A673 (cell line): ENCODE measurements at regions not wholly inside any gene's neighbourhood (a gene's known extent, or its start where the extent isn't known, plus 50 kb on each side); places are given as distances from the start of the nearest gene placed in this dataset.

Experiments used
- BruUV-seq: library from RNA; stranded (reverse); fragments of 400-500 nt; replicated peaks from 2 replicates; lab custom pipeline; 2021; lab: Mats Ljungman, UMichigan
- CTCF ChIA-PET: fragments of 300-600 bp; sonication (Branson Sonifier 250); formaldehyde crosslinking; loops from one replicate; lab custom pipeline; 2022; ENCODE audit warnings: antibody characterized with exemption; lab: Charles Lee
- POLR2A ChIA-PET: fragments of 300-600 bp; sonication (Branson Sonifier 250); formaldehyde crosslinking; loops from one replicate; lab custom pipeline; 2022; ENCODE audit warnings: antibody characterized with exemption; ENCODE audit not compliant: low non-redundant PET; lab: Charles Lee
- DNase-seq: peaks from one replicate; pipeline ENCODE4 v3.0.0-alpha.2; 2015; ENCODE audit warnings: low spot score
- H3K27ac ChIP-seq: fragments of 200-600 bp; sonication (generic); 2 replicates; pipeline ENCODE4 v1.5.1; 2016; ENCODE audit warnings: mixed run types, low read depth, mild to moderate bottlenecking, mixed read lengths, antibody characterized with exemption, low read length; ENCODE audit not compliant: poor library complexity, severe bottlenecking
- H3K27me3 ChIP-seq: fragments of 200-600 bp; sonication (generic); replicated peaks from 2 replicates; pipeline ENCODE4 v1.6.1; 2017; ENCODE audit warnings: mixed run types, low read depth, mild to moderate bottlenecking, mixed read lengths, antibody characterized with exemption, low read length; ENCODE audit not compliant: insufficient read depth, poor library complexity
- H3K36me3 ChIP-seq: fragments of 200-600 bp; sonication (generic); 2 replicates; pipeline ENCODE4 v1.6.1; 2016; ENCODE audit warnings: mixed run types, mild to moderate bottlenecking, mixed read lengths, antibody characterized with exemption, low read length; ENCODE audit not compliant: insufficient read depth, poor library complexity, severe bottlenecking
- H3K4me1 ChIP-seq: fragments of 200-600 bp; sonication (generic); 2 replicates; pipeline ENCODE4 v1.6.1; 2017; ENCODE audit warnings: mixed run types, mild to moderate bottlenecking, mixed read lengths, antibody characterized with exemption, low read length; ENCODE audit not compliant: insufficient read depth, poor library complexity, severe bottlenecking
- H3K4me3 ChIP-seq: fragments of 200-600 bp; sonication (generic); 2 replicates; pipeline ENCODE4 v1.5.1; 2016; ENCODE audit warnings: low read depth, mixed run types, mild to moderate bottlenecking, mixed read lengths, low read length; ENCODE audit not compliant: poor library complexity, severe bottlenecking
- H3K9me3 ChIP-seq: fragments of 200-600 bp; sonication (generic); 2 replicates; pipeline ENCODE4 v1.6.1; 2016; ENCODE audit warnings: mixed run types, low read depth, mild to moderate bottlenecking, mixed read lengths, antibody characterized with exemption, low read length; ENCODE audit not compliant: poor library complexity, severe bottlenecking
- EZH2 ChIP-seq: fragments of 200-600 bp; sonication (generic); IDR thresholded peaks from 2 replicates; pipeline ENCODE4 v1.6.1; 2017; ENCODE audit warnings: borderline replicate concordance, low read depth, mild to moderate bottlenecking, mixed read lengths, antibody characterized with exemption, low read length; ENCODE audit not compliant: poor library complexity, severe bottlenecking
- intact Hi-C: fragments of 100-400 bp; cut with micrococcal nuclease; formaldehyde crosslinking; loops from one replicate; pipeline ENCODE4 v1.10.0; 2022; ENCODE audit not compliant: unreplicated experiment
- TF ChIP-seq, protein P1 (sequence below): fragments of 300-800, 200-600 bp; sonication (generic); conservative IDR thresholded peaks from 2 replicates; pipeline ENCODE4 v1.5.1; 2017; ENCODE audit warnings: low read depth, mild to moderate bottlenecking, antibody characterized with exemption, low read length, moderate library complexity, mixed read lengths

DNA sequence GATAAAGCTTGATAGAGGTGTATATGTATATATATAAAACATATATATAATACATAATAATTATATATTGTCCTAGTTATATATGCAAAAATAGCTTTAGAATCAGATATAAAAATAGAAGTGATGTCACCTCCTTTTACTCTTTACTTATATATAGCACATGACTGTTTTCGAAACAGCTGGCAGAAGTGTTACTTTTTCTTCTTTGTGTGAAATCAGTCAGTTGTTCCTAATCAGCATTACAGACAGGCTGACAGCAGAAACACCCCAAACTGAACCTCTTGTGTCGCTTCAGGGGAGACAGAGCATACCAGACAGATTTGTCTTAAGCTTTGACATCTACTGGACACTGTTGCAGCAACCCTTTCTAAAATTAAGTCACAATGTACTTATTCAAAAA lies 684.9 kb upstream of the CELF2 start:
- no peaks in the 10 kb centered on the region for H3K36me3 ChIP-seq
- POLR2A ChIA-PET: no interaction called here
- H3K27me3 ChIP-seq: no peaks in the 10 kb centered on the region
- intact Hi-C loops: no loop called here
- CTCF ChIA-PET: no interaction called here
- no peak for DNase-seq
- H3K4me1 ChIP-seq: no peaks in the 10 kb centered on the region
- H3K9me3 ChIP-seq: no peaks in the 10 kb centered on the region
- H3K4me3 ChIP-seq: no peak overlapping the region
- no TSS peak for BruUV-seq
- H3K27ac ChIP-seq: no peak overlapping the region
- TF ChIP-seq, protein P1, sequence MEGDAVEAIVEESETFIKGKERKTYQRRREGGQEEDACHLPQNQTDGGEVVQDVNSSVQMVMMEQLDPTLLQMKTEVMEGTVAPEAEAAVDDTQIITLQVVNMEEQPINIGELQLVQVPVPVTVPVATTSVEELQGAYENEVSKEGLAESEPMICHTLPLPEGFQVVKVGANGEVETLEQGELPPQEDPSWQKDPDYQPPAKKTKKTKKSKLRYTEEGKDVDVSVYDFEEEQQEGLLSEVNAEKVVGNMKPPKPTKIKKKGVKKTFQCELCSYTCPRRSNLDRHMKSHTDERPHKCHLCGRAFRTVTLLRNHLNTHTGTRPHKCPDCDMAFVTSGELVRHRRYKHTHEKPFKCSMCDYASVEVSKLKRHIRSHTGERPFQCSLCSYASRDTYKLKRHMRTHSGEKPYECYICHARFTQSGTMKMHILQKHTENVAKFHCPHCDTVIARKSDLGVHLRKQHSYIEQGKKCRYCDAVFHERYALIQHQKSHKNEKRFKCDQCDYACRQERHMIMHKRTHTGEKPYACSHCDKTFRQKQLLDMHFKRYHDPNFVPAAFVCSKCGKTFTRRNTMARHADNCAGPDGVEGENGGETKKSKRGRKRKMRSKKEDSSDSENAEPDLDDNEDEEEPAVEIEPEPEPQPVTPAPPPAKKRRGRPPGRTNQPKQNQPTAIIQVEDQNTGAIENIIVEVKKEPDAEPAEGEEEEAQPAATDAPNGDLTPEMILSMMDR: no peak
- no peak for TF ChIP-seq EZH2

DNA sequence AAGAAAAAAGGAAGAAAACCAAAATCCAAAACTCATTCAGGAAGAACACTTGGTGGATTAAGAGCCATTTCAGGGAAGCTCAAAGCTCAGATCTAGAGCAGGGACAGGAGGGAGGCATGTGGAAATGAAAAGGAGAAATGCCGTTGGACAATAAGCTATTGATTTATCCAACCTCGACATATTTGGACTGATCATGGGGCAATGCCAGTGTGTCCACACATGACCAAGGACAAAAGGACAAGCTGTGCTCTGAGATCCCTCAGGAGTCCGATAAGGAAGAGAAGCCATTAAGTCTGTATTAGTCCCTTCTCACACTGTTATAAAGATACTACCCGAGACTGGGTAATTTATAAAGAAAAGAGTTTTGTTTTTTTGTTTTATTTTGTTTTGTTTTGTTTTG lies 684.0 kb upstream of the CELF2 start:
- H3K9me3 ChIP-seq: no peaks in the 10 kb centered on the region
- H3K36me3 ChIP-seq: no peaks in the 10 kb centered on the region
- DNase-seq: no peak
- H3K27me3 ChIP-seq: no peaks in the 10 kb centered on the region
- H3K4me1 ChIP-seq: no peaks in the 10 kb centered on the region
- POLR2A ChIA-PET: no interaction called here
- intact Hi-C loops: no loop called here
- no peak overlapping the region for H3K4me3 ChIP-seq
- BruUV-seq: no TSS peak
- CTCF ChIA-PET: no interaction called here
- TF ChIP-seq, protein P1: no peak
- no peak for TF ChIP-seq EZH2
- no peak overlapping the region for H3K27ac ChIP-seq

DNA sequence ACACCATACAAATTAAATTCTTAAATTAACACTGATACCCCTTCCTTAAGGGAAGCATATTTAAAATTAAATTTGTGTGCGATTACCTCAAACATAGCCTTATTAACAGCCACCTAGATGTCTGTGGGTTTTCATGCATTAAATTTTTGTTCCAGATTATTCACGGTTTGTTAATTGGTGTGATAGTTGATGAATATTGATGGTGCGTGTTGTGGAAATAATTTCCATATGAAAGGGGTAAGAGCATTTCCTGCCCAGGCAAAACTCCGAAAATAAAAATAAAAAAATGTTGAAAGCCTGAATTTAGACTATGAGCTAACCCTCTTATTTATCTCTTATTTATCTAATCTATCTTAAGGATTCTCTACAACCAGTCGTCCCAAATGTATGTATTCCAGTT lies 679.3 kb upstream of the CELF2 start:
- intact Hi-C loops: no loop called here
- no peak for DNase-seq
- BruUV-seq: no TSS peak
- no peak overlapping the region for H3K4me3 ChIP-seq
- H3K4me1 ChIP-seq: no peaks in the 10 kb centered on the region
- H3K27ac ChIP-seq: no peak overlapping the region
- ChIA-PET POLR2A (no interaction called here), CTCF (no interaction called here)
- TF ChIP-seq EZH2: no peak
- TF ChIP-seq, protein P1: no peak
- H3K27me3 ChIP-seq: no peaks in the 10 kb centered on the region
- no peaks in the 10 kb centered on the region for H3K9me3 ChIP-seq
- no peaks in the 10 kb centered on the region for H3K36me3 ChIP-seq
